H1 (cell line): ENCODE measurements at regions not wholly inside any gene's neighbourhood (a gene's known extent, or its start where the extent isn't known, plus 50 kb on each side); places are given as distances from the start of the nearest gene placed in this dataset.

Experiments used
- JUN ChIP-seq: IDR thresholded peaks from 2 replicates; pipeline ENCODE4 v1.6.1; 2011; ENCODE audit warnings: low read depth, mild to moderate bottlenecking, improper control_type of control experiment, low read length

DNA sequence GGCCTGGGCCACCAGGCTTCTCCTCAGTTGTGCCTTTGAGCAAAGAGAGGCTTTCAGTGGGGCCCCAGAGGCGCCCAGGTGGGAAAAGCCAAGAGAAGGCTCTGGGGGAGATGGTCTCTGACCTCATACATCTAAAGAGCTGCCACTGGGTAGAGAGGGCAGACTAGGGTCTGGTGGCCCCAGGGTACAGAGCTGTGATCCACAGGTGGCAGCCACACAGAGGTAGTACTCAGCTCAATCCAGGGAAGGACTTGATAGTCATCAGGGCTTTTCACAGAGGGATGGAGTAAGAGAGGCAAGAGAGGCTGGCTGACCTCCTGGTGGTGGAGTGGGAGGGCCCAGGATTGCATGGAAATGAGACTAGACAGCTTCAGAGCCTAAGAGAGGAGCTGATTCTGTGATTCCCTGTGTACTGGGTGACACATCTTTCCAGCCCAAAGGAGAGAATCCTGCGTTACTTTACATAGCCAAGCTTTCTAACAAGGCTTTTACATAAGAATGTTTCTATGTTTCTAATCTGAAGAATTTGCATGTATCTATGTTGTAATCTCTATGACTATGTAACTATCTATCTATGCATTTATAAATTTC is 53.2 kb upstream of the PJA1 start (continued):
- no peak for TF ChIP-seq JUN
